GM18499 (cell line): ENCODE measurements at regions not wholly inside any gene's neighbourhood (a gene's known extent, or its start where the extent isn't known, plus 50 kb on each side); places are given as distances from the start of the nearest gene placed in this dataset.
"Not testable (repeated sequence)": the region's sequence is repeated elsewhere in the genome, so short reads cannot be mapped to it uniquely, and the experiment has no call there.

Experiments used
- ATAC-seq: cut with Tn5 transposase; IDR thresholded peaks from one replicate; pipeline ENCODE4 v1.9.1; 2021; ENCODE audit warnings: moderate number of reproducible peaks; ENCODE audit not compliant: insufficient read depth, unreplicated experiment

GRCh38 chr7:125098377-125098970 lies 168.8 kb upstream of the POT1 start:
- peak; percentile 80 for ATAC-seq

- ATAC-seq = no peak
These were observed 161.0 kb upstream of the POT1 start for GRCh38 chr7:125090596-125090995.

GRCh38 chr7:125089171-125089570 lies 159.5 kb upstream of the POT1 start:
- no peak for ATAC-seq

- no peak for ATAC-seq
These were observed 158.9 kb upstream of the POT1 start for GRCh38 chr7:125088555-125088954.

- ATAC-seq = no peak
These were observed 155.5 kb upstream of the POT1 start for GRCh38 chr7:125085084-125085483.

- ATAC-seq = no peak
These were observed 154.6 kb upstream of the POT1 start for GRCh38 chr7:125084196-125084595.

GRCh38 chr7:125074141-125074540 lies 144.5 kb upstream of the POT1 start:
- ATAC-seq = no peak

- ATAC-seq = no peak
These were observed 135.9 kb upstream of the POT1 start for GRCh38 chr7:125065546-125065945.

- no peak for ATAC-seq
These were observed 135.4 kb upstream of the POT1 start for GRCh38 chr7:125065001-125065400.

- ATAC-seq = peak; percentile 74
These were observed 132.3 kb upstream of the POT1 start for GRCh38 chr7:125061776-125062397.

GRCh38 chr7:125061083-125061745 lies 131.6 kb upstream of the POT1 start:
- not testable (repeated sequence) for ATAC-seq

- no peak for ATAC-seq
These were observed 130.3 kb upstream of the POT1 start for GRCh38 chr7:125059861-125060456.

- ATAC-seq = no peak
These were observed 128.3 kb upstream of the POT1 start for GRCh38 chr7:125057963-125058362.

GRCh38 chr7:125055376-125055775 lies 125.8 kb upstream of the POT1 start:
- ATAC-seq = no peak

GRCh38 chr7:125046767-125047166 lies 117.1 kb upstream of the POT1 start:
- ATAC-seq = no peak

- ATAC-seq = no peak
These were observed 103.9 kb upstream of the POT1 start for GRCh38 chr7:125033506-125033905.

GRCh38 chr7:125032943-125033342 lies 103.3 kb upstream of the POT1 start:
- no peak for ATAC-seq

GRCh38 chr7:125030756-125031387 lies 101.2 kb upstream of the POT1 start:
- ATAC-seq = no peak

- ATAC-seq = no peak
These were observed 96.0 kb upstream of the POT1 start for GRCh38 chr7:125025620-125026019.

GRCh38 chr7:125020801-125021200 lies 91.2 kb upstream of the POT1 start:
- no peak for ATAC-seq

GRCh38 chr7:125010540-125010939 lies 80.9 kb upstream of the POT1 start:
- no peak for ATAC-seq
